Mucosa of descending colon (tissue), 3 donors: ENCODE measurements at regions not wholly inside any gene's neighbourhood (a gene's known extent, or its start where the extent isn't known, plus 50 kb on each side); places are given as distances from the start of the nearest gene placed in this dataset.

Experiments used
- ATAC-seq: fragments of 200-7000 bp; cut with Tn5 transposase; one replicate; pipeline ENCODE4 v1.9.1; 2020; ENCODE audit warnings: mild to moderate bottlenecking, moderate library complexity
- DNase-seq, 3 donors: peaks; one replicate each; pipeline ENCODE4 v3.0.0-alpha.2; 2020
- H3K36me3 ChIP-seq: fragments of 200-600 bp; one replicate; pipeline ENCODE4 v1.8.0; 2021; ENCODE audit warnings: low read depth, mild to moderate bottlenecking
- H3K4me1 ChIP-seq: fragments of 200-600 bp; one replicate; pipeline ENCODE4 v1.8.0; 2021; ENCODE audit warnings: low read depth, mild to moderate bottlenecking
- H3K4me3 ChIP-seq: fragments of 200-600 bp; one replicate; pipeline ENCODE4 v1.8.0; 2021; ENCODE audit warnings: mild to moderate bottlenecking
- H3K9me3 ChIP-seq: fragments of 200-600 bp; one replicate; pipeline ENCODE4 v1.8.0; 2021; ENCODE audit warnings: mild to moderate bottlenecking
- intact Hi-C, 2 donors: fragments of 100-400 bp; cut with DNase I in 1 of 2; cut with micrococcal nuclease in 1 of 2; formaldehyde crosslinking; loops; one replicate each; pipeline versions ENCODE4 v1.11.0 to v1.11.1; 2022; cut with DNase I, micrococcal nuclease
- TF ChIP-seq, protein P1 (sequence below): fragments of 200-600 bp; IDR thresholded peaks from one replicate; pipeline ENCODE4 v1.8.0; 2022; ENCODE audit warnings: antibody characterized with exemption, mild to moderate bottlenecking
- donor health status: DM: no; HTN: no; CAD: no; lungs with moderate emphysema.
- donor health status: DM: no; HTN: no; CAD: no.
- donor health status: DM: no; HTN: yes; CAD: no.

- no peaks in the 10 kb centered on the region for H3K36me3 ChIP-seq
- H3K4me1 ChIP-seq = peaks cover 2% of the 10 kb centered on the region
- intact Hi-C loops = no loop called here
- no peak overlapping the region for H3K4me3 ChIP-seq
- ATAC-seq (no peak), DNase-seq (no peak)
- TF ChIP-seq, protein P1, sequence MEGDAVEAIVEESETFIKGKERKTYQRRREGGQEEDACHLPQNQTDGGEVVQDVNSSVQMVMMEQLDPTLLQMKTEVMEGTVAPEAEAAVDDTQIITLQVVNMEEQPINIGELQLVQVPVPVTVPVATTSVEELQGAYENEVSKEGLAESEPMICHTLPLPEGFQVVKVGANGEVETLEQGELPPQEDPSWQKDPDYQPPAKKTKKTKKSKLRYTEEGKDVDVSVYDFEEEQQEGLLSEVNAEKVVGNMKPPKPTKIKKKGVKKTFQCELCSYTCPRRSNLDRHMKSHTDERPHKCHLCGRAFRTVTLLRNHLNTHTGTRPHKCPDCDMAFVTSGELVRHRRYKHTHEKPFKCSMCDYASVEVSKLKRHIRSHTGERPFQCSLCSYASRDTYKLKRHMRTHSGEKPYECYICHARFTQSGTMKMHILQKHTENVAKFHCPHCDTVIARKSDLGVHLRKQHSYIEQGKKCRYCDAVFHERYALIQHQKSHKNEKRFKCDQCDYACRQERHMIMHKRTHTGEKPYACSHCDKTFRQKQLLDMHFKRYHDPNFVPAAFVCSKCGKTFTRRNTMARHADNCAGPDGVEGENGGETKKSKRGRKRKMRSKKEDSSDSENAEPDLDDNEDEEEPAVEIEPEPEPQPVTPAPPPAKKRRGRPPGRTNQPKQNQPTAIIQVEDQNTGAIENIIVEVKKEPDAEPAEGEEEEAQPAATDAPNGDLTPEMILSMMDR = no peak
- H3K9me3 ChIP-seq = no peaks in the 10 kb centered on the region
Measured at GRCh38 chr2:120565929-120566328, 169.7 kb upstream of the GLI2 start.

DNA sequence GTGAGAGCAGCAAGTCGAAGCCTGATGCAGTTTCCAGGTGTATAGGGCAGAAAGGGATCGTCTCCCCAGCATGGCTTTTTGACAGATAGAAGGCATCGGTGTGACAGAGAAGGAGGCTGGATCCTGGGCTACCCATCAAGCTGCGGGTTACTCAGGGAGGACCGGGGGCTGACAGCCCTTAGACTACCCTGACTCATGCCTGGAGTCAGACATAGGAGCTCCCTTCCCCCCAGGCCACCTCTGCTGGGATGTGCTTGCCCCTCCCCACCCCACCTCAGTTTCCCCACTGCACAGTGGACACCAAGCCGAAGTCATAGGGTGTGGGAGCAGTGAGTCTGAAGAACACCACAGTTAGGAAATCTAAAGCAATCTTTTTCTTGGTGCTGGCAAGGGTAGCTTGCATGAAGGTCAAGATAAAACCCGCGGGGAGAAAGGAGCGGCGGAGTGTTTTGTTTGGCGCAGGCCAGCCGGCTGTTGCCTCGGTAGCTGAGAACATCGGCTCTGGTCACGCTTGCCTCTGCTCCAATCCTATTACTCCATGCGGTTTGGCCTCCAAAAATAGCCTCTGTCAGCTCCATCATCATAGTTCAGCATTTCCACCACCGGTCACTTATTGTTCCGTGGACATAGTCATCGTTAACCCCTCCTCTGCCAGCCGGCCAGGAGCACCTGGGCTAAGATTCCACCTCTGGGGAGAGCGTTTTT is 169.2 kb upstream of the GLI2 start:
- peaks cover 2% of the 10 kb centered on the region for H3K4me1 ChIP-seq
- intact Hi-C loops = no loop called here
- no peaks in the 10 kb centered on the region for H3K9me3 ChIP-seq
- TF ChIP-seq, protein P1 = no peak
- no peak overlapping the region for H3K4me3 ChIP-seq
- DNase-seq = no peak
- no peaks in the 10 kb centered on the region for H3K36me3 ChIP-seq
- no peak for ATAC-seq

DNA sequence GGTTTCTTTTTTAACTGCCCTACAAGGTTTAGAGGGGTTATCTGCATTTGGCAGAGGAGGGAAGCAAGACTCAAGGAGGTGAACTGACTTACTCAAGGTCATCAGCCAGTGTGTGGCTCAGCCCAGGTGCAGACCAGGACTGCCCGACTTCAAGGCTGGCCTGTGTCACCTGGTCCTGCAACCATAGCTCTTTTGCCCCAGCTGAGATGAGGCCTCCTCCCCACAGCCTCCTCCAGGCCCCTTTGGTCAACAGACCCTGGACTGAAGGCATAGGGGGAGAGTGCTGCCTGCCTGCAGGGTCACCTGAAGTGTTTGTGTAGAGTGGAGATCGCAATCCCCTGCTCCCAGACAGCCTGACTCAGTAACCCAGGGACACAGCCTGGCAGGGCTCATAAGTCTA is 168.5 kb upstream of the GLI2 start:
- H3K4me3 ChIP-seq = no peak overlapping the region
- TF ChIP-seq, protein P1 = no peak
- H3K4me1 ChIP-seq = peaks cover 2% of the 10 kb centered on the region
- H3K36me3 ChIP-seq = no peaks in the 10 kb centered on the region
- intact Hi-C loops = no loop called here
- DNase-seq (no peak), ATAC-seq (no peak)
- no peaks in the 10 kb centered on the region for H3K9me3 ChIP-seq

DNA sequence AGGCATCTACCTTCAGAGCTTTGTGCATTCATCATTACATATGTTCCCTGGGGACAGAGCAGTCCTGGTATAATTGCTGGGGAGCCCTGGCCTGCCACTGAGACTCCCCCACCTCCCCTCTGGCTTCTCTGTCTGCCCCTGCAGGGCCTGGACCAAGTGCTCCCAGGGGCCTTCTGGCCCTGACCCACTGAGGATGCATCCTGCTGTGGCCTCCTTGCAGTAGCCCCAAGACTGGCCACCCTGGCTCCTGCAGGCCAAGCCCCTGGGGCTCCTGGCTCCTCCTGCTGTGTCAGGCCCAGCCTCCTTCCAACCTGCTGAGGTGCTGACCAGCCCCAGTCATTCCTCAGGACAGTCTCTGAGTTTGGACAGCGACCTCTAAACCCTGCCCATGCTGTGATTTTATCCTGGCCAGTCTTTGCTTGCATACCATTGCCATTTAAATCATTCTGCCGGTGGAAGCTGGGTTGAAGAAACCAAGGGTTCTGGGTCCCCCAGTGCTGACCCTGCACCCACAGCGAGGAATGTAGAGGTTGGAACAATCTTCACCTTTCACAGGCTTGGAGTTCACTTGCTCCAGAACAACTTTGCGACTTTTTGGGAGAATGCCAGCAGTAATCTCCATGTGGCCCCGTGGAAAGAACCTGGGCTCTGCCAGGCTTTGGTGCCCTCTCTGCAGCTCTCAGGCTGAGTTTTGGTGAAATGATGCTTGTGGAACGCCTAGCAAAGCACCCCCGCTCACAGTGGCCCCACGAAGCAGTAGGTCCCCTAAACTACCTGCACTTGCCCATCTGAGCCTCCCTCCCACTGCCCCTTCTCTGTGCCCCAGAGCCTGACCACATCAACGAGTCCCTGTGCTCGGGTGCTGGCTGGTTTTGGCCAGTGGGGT is 167.3 kb upstream of the GLI2 start:
- Histone ChIP-seq H3K36me3 (no peaks in the 10 kb centered on the region), H3K9me3 (no peaks in the 10 kb centered on the region), H3K4me3 (no peak overlapping the region), H3K4me1 (peaks cover 2% of the 10 kb centered on the region)
- peak in 1 of 3 donors; percentile 23 for DNase-seq
- intact Hi-C loops = no loop called here
- TF ChIP-seq, protein P1 = no peak
- ATAC-seq = no peak

DNA sequence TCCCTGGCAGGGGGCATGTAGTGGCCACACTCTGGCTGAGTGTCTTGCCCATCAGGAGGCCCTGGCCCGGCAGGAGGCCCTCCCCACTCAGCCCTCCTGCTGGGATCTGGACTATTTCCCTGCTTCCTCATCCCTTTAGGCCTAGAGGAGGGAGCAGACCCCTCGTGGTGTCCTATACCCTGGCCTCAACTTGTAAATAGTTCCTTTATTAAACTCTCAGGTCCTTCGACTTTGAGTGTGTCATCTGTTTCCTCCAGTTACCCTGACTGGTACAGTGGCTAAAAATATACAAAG is 166.7 kb upstream of the GLI2 start:
- Histone ChIP-seq H3K9me3 (no peaks in the 10 kb centered on the region), H3K4me3 (no peak overlapping the region), H3K36me3 (no peaks in the 10 kb centered on the region), H3K4me1 (peaks cover 2% of the 10 kb centered on the region)
- no peak for DNase-seq
- intact Hi-C loops = no loop called here
- no peak for ATAC-seq
- TF ChIP-seq, protein P1 = no peak
